ENCODE measurements at regions not wholly inside any gene's neighbourhood (a gene's known extent, or its start where the extent isn't known, plus 50 kb on each side); places are given as distances from the start of the nearest gene placed in this dataset.

DNA sequence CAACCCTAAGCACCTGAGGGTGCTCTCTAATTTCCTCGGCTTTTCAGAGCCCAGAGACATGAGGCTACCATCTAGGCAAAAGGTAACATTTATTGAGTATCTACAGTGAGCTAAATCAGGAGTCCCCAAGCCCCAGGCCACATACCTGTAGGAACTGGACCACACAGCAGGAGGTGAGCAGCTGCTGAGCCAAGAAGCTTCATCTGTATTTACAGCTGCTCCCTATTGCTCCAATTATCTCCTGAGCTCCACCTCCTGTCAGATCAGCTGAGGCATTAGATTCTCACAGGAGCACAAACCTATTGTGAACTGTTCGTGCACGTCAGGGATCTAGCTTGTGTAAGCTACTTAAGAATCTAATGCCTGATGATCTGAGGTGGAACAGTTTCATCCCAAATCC lies 70.2 kb downstream of the RND3 start:
- DNase-seq, result no peak

GRCh38 chr2:150415022-150415421 lies 72.4 kb downstream of the RND3 start:
- DNase-seq, result no peak

- no peak for DNase-seq
These were observed 73.6 kb downstream of the RND3 start for GRCh38 chr2:150413910-150414309.

DNA sequence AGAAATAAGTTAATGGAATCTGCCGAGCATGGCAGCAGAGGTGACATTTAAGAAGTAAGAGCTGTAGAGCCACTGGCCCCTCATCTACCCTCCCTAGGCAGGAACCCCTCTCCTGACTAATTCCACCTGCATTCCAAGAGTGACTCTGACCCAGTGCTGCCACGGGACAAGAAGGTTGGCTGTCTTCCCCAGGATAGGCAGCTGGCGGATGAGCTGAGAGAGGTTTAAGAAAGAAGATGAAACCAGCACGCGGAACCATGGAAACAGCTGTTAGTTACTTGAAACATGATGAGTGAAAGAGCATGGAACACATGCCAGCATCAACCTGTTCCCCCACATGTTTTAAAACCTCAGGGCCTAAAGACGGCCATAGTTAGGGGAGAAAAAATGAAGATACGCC lies 74.1 kb downstream of the RND3 start:
- no peak for DNase-seq

DNA sequence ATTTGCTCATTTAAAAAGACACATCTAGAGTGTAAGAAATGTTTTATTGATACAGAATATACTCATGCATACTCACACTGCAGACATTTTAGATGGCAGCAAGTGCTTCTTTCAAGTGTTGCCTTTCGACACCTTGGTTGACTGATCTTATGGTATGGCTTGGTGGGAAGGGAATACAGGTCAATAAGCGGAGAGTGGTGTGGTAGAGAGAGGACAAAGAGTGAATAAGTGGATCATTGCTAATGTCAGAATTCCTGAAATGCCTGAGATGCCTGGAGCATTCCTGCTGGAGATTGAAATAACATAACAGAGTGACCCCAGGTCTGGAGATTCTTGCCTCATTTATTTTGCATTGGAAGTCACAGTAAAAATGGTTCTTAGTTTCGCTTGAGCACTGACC lies 76.7 kb downstream of the RND3 start:
- no peak for DNase-seq

DNA sequence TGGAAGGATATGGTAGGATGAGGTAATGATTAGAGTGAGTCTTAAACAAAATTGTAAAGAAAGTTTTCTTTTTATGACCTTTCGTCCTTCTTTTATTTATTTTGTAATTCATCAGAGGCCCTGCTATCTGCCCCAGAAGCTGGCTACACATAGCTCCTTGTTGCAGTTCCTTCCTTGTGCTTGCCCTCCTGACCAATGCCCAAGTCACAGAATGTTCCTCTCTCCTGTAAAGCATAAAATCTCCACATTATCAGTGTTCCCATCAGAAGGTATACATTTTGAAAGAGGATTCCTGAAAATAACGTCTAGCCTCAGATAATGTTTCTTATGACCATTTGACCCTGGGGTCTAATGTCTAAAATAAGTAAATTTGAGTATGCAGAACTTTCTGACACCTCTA lies 78.3 kb downstream of the RND3 start:
- no peak for DNase-seq

DNA sequence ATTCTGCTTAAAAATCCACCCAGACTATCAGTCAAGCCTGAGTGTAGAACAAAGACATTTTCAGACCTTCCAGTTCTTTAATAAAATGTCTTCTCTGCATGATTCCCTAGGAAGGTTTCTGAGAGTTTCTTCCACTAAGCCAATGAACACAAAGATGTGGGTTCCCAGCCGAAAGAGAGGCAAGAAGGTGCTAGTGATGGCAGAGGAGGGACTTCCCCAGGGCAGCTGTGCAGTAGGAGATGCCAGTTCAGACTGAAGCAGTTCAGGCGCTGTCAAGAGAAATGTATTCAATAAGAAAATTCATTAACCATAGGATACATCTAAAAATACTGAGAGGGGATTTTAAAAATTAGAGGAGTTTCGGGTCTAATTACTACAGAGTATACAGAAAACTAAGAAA lies 83.3 kb downstream of the RND3 start:
- DNase-seq, result no peak

- no peak for DNase-seq
These were observed 84.0 kb downstream of the RND3 start for GRCh38 chr2:150403457-150403856.

- DNase-seq, result no peak
These were observed 84.5 kb downstream of the RND3 start for GRCh38 chr2:150402953-150403352.

- DNase-seq, result peak in 1 of 2 experiments; percentile 7
These were observed 86.6 kb downstream of the RND3 start for GRCh38 chr2:150400849-150401248.

- no peak for DNase-seq
These were observed 94.9 kb downstream of the RND3 start for GRCh38 chr2:150392614-150393013.

GRCh38 chr2:150391779-150392178 lies 95.7 kb downstream of the RND3 start:
- no peak for DNase-seq

- DNase-seq, result no peak
These were observed 98.0 kb downstream of the RND3 start for GRCh38 chr2:150389447-150389846.

- DNase-seq, result no peak
These were observed 99.2 kb downstream of the RND3 start for GRCh38 chr2:150388289-150388625.

- no peak for DNase-seq
These were observed 99.7 kb downstream of the RND3 start for GRCh38 chr2:150387586-150388288.

DNA sequence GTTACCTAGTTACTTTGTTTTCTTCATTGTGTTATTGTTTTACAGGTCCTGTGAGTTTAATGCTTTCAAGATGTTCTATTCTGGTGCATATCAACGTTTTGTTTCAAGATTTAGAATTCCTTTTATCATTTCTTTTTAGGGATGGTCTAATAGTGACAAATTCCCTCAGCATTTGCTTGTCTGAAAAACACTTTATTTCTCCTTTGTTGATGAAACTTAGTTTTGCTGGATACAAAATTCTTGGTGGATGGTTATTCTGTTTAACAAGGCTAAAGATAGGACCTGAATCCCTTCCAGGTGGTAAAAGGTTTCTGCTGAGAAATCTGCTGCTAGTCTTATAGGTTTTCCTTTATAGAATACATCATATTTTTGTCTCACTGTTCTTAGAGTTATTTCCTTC lies 102.3 kb downstream of the RND3 start:
- no peak for DNase-seq

- peak in 1 of 2 experiments; percentile 11 for DNase-seq
These were observed 103.9 kb downstream of the RND3 start for GRCh38 chr2:150383587-150383986.

- DNase-seq, result no peak
These were observed 108.3 kb downstream of the RND3 start for GRCh38 chr2:150379166-150379565.

DNA sequence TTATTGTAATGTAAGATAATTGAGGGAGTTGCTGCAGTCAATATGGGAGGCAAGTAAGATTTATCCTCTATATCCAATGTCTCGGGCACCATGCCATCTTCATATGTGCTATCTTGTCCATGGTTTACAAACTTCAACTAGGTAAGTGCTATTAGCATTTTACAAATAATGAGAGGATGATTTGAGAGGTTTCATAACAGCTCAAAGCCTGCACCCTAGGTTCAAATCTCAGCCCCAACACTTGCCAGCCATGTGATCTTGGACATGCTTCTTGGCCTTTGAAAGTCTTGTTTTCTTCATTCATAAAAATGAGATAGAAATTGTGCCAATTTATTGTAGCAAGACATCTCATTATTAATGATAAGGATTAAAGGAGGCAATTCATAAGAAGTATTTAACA lies 108.8 kb downstream of the RND3 start:
- DNase-seq, result no peak

GRCh38 chr2:150376553-150377335 lies 110.7 kb downstream of the RND3 start:
- no peak for DNase-seq

DNA sequence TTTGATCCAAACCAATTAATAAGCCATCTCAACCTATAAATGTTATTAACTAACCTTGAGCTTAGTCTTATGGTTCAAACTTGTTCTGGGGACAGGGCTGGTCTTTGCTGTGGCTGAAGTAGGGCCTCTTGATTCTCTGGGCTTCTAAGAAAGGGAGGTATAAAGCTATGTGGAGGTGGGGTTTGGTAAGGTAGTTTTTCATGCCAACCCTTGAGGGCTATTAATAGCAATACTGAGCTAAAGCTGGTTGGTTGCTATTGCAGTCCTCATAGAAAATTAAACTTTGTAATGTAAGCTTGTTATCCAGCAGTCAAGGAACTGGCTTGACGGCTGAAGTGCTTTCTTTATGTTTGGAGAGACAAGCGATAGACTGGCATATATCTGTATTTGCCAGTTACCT lies 112.1 kb downstream of the RND3 start:
- DNase-seq, result no peak

GRCh38 chr2:150374492-150374891 lies 113.0 kb downstream of the RND3 start:
- DNase-seq, result no peak

DNA sequence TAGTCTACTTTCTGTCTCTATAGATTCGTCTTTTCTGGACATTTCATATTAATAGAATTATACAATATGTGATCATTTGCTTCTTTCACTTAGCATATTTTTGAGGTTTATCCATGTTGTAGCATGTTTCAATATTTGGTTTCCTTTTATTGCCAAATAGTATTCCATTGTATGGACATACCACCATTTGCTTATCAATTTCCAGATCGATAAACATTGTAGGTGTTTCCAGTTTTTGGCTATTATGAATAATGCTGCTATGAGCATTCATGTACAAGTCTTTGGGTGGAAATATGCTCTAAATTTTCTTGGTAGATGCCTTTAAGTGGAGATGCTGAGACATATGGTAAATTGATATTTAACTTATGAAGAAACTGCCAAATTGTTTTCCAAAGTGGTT lies 114.1 kb downstream of the RND3 start:
- no peak for DNase-seq

GRCh38 chr2:150371044-150371818 lies 116.2 kb downstream of the RND3 start:
- DNase-seq, result no peak
